Fibroblast of skin of right biceps (primary cell): ENCODE measurements at regions not wholly inside any gene's neighbourhood (a gene's known extent, or its start where the extent isn't known, plus 50 kb on each side); places are given as distances from the start of the nearest gene placed in this dataset.
A peak's percentile ranks its signal among the peaks of the same experiment; 100 is the strongest.
"Not testable (repeated sequence)": the region's sequence is repeated elsewhere in the genome, so short reads cannot be mapped to it uniquely, and the experiment has no call there.

Experiments used
- DNase-seq: peaks from one replicate; pipeline ENCODE4 v3.0.0-alpha.2; 2013

DNA sequence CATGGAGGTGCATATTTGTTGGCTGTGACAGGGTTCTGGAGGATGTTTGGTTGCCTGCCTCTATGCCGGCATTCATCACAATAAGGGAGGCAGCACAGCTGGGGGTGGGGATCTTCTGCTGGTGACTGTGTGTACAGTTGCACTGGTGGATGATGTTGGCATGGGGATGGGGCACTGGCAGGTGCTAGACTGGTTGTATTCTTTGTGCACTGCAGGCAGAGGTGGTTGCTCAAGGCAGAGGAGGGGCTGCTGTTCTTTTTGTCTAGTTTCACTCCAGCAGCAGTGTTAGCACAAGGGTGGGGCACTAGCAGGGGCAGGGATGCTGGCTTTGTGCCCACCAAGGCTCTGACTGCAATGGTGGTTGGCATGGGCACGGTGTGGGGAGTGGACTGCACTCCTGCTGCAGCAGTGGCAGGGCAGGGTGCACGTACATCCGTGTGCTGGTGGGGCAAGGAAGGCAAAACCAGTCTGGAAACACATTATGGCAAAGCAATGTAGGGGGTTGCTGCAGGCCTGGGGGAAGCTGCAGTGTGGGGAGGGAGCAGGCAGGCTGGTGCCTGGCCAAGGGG lies 69.3 kb downstream of the ISOC1 start:
- DNase-seq = no peak

DNA sequence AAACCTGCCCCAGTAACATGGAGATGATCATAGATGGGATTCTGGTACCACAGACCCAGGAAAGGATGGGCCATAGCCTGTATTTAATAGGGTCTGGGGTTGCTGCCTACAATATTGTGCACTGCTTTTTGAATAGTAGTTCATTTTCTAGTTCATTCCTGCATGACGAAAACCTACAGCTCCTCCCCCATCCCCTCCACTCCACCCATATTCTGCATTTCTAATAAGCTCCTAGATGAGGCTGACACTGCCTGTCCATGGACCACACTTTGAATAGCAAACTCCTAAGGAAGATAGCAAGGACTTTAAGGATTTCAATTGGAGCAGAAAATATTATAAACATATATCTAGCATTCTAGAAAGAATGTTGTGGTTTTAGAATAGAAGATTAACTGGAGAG lies 75.5 kb downstream of the ISOC1 start:
- DNase-seq = no peak

DNA sequence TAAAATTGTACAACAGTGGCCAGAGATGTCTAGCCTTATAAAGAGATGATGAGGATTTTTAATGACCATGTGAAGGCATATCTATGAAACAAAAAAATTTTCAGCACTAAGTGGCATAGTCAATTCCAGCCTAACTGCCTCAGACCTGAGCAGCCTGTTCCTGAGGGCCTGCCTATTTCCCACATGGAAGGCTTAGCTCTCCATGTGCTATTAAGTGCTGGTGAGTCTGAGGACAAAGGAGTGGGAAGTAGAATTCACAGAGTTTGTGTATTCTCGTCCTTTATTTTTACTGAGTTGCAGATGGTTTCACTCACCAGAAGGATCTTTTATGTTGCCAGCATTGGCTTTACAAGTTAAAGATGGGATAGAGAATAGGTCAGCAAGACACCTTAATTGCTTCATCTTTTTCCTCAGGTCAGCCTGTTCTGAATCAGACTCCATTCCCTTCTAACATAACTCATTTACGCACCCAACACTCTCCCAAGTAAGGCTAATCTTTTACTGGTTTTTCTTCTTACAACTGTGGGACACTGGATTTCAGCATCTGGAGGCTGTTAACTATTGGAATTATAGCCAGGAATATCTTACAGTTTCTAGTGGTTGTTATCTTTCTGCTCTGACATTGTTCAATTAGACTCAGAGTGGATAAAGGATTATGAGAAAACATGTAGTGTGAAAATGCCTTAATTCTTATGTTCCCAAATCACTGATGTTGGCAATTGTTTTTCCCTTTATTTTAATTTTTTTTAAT lies 76.8 kb downstream of the ISOC1 start:
- DNase-seq = no peak

DNA sequence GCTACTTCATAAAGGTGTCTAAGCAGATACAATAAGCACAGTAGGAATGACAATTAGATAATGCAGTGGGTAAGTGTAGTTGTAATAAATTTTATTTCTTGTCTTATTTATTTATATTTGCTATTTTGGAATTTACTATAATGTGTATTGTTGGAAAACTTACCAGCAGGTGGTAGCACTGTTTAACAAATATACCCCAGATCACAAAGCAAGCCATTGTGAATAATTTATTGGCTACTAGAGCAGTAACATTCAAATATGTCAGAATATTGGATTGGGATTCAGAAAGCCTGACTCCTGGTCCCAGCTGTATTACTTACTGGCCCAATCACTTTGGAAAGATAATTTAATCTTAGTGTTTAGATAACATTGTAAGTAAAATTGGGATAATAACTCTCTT lies 78.0 kb downstream of the ISOC1 start:
- peak; percentile 8 for DNase-seq

DNA sequence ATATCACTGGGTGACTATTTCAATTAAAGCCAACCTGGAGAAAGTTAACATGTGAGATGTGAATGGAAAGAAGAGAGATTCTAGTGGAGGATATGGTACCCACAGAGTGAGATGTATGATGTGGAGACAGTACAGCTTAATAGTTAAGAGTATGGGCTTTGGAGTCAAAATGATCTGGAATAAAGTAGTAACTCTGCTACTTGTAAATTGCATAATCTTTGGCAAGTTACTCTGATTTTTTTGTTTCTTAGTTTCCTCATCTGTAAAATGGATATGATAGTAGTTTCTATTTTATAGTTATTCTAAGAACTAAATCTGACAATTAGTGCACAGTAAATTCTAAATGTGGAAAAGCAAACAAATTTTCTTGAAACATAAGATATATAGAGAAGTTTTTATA lies 79.2 kb downstream of the ISOC1 start:
- DNase-seq = no peak

DNA sequence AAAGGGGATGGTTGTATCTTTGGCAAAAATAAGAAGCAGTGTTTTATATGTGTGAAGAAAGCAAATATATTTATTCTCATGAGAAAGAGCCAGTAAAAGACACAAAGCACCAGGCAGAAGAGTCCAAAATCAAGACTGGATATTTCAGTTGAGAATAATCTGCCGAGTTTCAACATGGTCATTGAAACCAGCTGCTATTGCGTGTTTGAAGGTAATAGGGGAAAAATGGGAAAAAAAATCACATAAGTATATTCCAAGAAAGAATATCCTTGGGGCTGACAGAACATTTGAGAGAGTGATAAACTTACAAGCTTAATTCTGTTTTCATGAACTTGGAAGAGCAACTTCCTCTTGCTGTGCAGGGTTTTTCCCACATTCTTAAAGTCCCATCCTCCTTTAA lies 79.9 kb downstream of the ISOC1 start:
- no peak for DNase-seq

DNA sequence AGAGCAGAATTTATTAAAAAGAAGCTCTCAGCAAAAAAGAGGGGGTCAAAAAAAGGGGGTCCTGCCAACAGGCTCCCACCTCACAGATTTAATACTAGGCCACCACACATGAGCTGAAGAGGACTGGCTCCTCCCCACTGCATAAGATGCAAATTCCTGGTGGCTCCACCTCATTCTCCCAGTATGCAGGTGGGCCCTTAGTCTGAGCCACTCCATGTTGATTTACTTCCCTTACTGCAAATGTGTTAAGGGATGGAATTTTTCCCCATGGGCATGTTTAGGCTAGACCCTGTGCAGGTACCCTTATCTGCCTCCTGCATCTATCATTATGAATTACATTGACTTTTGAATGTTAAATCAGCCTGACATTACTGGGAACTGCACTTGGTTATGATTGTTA lies 82.9 kb downstream of the ISOC1 start:
- no peak for DNase-seq

DNA sequence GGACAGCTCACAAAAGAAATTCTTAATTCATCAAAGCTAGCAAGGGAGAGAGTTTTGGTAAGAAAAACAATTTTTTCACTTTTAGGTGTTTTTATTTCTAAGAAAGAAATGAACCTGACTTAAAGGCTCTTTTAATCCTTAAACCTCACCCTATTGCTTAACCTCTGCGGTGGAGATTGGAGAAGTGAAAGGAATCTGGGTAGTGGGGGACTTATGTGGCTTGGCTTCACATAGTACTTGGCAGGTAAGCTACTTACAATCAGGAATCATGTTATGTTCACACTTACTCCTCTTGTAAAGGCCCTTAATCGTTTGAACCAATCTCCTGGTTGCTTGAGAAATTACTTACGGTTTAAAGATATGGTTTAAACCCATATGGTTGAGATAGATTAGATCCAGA lies 104.8 kb downstream of the ISOC1 start:
- no peak for DNase-seq

DNA sequence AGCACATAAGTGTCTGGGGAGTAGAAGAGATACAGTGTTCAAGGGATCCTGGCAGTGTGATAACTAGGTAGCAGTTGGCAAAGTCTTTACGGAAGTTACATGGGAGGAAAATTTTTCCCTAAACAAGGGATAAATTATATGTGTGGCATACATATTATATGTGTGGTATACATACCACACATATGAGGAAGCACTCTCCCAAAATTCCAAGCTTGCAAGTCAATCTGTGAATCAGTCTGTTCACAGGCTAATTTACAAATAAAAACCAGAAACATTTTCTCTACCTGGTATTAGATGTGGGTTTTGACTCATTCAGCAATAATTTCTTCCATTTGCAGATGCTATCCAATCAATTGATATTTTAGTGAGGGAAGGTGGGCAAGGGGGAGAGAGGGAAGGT lies 110.0 kb downstream of the ISOC1 start:
- DNase-seq = peak; percentile 46

DNA sequence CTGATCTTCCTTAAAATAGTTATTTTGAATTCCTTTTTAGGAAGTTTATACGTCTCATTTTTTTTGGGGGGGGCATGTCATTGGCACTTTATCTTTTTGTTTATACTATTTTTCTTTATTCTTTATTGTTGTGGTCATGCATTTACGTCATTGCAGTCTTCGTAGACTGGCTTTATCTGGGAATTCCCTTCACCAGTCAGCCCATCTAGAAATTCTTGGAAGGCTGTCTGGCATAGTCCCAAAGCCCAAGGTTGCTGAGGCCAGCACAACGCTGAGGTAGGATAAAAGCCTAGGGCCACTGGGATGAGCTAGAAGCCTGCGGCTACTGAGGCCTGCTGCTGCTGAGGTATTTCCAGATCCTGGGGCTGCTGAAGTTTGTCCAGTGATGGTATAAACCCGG lies 121.5 kb downstream of the ISOC1 start:
- no peak for DNase-seq

DNA sequence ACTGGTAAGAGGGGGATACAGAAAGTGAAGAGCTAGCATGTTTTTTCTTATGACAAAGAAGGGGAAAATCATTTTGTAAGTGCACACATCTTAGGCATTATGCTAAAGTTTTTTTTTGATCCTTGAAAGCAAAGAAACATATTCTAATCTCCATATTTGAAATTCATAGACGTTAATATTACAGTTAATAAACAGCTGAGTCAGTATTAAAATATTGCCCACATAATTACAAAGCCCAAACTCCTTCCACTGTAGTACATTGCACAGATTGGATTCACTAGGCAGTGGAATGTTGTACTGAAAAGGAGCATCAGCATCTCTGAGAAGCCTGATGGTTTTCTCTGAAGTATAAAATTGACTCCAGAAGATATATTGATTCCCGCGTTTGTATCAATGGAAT lies 122.6 kb downstream of the ISOC1 start:
- DNase-seq = no peak

DNA sequence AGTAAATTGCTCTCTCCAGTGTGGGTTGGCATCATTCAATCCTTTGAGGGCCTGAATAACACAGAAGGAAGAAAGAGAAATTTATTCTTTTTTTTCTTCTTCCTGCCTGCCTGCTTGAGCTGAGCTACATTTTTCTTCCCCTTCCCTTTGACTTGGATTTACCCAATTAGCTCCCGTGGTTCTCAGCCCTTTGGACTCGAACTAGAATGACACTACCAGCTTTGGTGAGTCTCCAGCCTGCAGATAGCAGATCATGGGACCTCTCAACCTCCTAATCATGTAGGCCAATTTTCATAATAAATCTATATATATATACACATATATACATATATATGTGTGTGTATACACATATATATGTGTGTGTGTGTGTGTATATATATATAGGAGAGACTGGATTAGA lies 128.6 kb downstream of the ISOC1 start:
- no peak for DNase-seq

DNA sequence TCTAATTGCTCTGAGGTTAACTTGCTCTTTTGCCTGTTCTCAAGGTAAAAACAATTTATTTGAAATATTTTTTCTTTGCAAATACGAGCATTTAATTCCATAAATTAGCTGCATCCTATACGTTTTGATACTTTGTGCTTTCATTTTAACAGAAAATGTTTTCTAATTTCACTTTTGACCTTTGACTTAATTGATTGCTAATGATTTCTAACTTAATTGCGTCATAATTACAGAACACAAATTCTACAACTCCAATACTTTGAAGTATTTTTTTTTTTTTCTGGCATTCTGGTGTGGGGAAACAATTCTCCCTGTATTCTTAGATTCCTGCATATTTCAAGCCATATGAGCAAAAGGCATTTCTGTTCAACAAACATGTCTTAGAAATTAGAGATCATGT lies 134.0 kb downstream of the ISOC1 start:
- no peak for DNase-seq

DNA sequence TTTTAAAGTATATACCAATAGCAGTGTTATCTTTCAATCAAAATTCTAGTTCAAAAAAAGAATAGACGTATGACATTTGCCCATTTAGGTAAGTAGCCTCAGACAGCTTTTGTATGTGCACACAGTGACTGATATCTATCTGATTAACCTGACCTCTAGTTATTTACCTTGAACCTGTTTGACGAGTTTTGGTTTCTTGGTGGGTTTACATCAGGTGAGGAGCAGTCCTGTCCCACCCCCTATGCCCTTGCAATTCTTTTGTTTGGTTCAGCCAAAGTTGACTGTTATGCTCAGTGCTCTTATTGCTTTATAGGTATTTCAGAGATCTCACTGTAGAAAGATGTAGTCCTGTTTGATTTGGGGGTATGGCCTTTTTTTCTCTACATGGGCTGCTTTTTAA lies 147.2 kb downstream of the ISOC1 start:
- no peak for DNase-seq

DNA sequence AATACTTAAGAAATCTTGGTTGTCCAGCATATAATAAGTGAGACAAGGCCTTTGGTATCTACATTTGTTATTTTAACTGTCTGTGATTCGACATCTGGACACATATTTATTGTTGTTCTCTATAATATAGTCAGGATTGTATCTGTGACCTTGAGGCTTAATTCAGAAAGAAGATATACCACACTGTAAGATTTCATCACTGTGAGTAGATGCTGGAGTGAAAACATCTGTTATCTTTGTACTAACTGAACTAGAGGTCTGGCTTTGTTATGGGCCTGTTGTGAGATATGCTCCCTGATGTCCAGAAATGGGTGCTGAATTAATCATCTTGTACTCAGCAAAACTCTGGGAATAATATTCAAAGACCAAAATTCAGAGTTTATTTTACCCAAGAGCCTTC lies 148.5 kb downstream of the ISOC1 start:
- peak; percentile 37 for DNase-seq

DNA sequence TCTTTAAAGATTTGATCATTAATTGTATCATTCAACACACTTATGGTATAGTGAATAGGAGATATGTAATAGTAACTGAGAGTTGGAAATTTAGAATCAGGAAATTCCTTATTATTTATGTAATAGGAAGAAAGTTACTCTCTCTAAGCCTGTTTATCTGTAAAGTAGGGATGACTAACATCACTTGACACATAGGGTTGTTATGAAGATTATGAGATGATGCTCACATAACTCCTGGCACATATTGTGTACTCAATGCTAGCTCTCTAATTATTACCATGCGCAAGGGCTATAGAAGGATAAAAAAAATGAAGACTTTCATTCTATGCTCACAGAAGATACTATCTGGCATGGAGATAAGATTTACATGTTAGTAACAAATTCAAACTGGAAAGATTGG lies 149.9 kb downstream of the ISOC1 start:
- DNase-seq = peak; percentile 89

DNA sequence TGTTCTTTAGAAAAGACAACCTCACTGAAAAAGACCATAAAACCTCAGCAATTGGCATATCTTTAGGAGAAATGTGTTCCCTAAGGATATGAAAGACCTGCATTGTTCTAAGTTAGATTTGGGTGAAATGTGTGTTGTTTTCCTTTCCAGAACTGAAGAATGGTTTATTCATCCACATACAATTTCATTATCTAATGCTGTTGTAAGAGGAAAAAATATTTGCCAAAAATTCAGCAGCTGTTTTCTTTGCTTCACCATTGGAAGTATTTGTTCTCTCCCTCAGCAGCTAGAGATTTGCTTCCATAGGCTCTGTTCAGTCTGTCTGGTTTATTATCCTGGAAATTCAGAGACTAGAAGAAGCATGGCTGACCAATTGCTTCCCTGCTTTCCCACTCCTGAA lies 150.9 kb downstream of the ISOC1 start:
- peak; percentile 14 for DNase-seq

DNA sequence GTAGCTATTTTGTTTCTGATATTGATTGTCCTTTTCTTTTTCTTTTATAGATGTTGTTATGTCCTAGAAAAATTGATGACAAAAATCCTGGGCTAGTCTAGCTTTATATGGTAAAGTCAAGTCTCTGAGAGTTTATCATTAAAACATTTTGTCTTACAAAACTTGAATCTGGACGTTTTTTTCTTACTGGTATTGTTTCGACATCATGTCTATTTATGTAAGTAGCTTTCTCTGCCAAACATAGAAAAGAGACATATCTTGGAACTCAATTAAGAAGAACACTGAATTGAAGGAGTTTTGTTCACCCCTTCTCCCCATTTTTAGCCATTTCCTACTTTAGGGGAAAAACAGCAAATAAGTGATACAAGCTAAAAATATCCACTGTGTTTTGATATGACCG lies 151.5 kb downstream of the ISOC1 start:
- peak; percentile 3 for DNase-seq

DNA sequence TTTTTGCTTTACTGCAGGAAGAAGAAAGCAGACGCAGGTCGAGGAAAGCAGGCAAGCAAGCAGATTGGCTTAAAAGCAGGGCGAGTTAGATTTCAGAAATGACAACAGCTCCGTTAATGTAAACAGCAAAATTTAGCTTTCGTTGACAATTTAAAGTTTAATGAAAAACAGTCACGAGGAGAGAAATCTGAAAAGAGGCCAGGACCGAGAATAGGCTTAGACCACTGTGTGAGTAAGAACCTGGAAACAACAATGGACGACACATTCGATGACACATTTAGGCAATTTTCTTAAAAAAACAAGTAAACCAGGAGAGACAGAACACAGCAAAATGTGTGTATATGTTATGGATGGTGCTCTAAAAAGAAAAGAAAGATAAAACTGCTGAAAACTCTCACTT lies 155.3 kb downstream of the ISOC1 start:
- DNase-seq = peak; percentile 26

DNA sequence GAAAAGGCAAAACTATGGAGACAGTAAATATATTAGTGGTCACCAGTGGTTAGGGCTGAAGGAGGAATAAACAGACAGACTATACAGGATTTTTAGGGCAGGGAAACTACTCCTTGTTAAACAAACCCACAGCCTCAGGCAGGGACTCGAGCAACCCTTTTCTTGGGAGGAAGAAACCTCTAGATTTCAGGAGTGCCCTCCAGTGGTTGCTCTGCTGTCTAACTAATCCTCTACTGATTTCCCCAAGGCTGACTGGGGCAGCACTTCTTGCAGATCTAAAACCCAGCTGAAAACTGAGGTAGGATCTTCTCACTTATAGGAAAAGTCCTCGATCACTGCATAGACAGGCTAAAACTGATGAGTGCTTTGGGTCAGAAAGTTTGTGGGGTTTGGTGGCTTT lies 176.8 kb downstream of the ISOC1 start:
- peak; percentile 15 for DNase-seq

DNA sequence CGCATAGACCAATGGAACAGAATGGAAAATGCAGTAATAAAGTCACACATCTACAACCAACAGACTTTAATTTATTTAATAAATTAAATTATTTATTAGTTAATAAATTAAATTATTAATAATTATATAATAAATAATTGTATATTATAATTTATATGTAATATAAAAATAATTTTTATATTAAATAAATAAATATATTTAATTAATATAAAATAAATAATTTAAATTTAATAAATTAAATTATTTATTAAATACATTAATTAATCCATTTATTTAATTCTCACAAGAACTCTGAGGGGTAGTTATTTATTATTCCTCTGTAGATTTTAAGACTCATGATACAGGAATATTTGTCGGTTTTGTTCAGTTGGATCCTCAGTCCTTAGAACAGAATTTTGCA lies 176.1 kb upstream of the ADAMTS19 start:
- no peak for DNase-seq

DNA sequence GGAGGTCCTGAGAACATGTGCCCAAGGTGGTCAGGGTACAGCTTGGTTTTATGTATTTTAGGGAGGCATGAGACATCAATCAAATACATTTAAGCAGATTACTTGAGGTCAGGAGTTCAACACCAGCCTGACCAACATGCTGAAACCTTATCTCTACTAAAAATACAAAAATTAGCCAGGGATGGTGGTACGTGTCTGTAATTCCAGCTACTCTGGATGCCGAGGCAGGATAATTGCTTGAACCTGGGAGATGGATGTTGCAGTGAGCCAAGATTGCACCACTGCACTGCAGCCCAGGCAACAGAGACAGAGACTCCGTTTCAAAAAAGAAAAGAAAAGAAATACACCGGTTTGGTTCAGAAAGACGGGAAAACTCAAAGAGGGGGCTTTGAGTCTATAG lies 165.9 kb upstream of the ADAMTS19 start:
- not testable (repeated sequence) for DNase-seq

DNA sequence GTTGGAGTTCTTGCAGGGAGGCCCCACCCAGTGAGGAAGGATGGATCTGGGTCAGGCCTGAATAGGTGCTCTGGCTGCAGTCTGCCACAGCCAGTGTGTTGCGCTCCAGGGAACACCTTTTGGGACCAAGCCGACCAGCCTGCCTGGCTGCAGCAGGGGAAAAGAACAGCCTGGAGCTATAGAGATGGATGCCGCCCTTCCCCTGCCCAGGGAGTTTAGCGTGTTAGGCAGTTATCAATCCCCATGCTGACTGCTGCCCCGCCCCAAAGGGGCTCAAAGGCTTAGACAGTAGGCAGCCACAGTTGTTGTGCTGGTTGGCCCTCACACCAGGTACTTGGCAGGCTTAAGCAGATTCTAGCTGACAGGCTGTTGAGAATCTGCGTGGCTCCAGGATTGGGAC lies 153.4 kb upstream of the ADAMTS19 start:
- no peak for DNase-seq

DNA sequence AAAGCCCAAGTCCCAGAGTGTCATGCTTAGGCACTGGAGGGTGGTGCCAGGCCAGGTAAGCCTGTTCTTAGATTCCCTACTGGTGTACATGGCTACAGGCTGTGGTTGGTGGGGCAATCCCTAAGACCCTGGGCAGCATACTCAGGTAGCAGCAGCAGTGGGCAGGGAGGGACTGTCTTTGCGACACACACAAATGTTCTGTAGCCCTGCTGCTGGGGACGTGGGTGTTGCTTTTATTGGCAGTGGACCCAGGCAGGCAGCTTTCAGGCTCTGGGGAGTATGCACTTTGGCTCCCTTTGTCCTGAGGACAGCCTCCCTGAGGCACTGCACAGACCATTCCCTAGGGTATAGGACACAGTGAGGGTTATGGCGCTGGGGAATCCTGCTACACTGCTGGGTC lies 137.1 kb upstream of the ADAMTS19 start:
- no peak for DNase-seq

DNA sequence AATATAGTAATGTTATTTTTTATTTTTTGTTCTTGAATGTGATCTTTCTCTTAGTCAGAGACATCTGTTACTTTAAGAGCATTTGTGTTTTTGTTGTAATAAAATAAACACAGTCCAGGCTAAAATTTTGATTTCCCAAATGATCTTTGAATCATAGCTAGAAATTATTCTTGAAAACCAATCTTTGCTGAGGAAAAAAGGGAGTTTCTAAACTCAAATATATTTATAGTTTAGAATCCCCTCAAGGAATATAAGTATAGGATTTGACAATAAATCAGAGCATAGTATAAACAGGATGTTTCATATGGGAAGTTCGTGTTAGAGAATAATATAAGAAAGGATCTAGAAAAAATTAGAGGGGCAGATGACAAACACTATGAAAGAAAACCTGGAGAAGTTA lies 118.8 kb upstream of the ADAMTS19 start:
- DNase-seq = no peak
